ENCODE measurements at regions not wholly inside any gene's neighbourhood (a gene's known extent, or its start where the extent isn't known, plus 50 kb on each side); places are given as distances from the start of the nearest gene placed in this dataset.

GRCh38 chr22:49360746-49361145 is 466.9 kb downstream of the BRD1 start:
- Histone ChIP-seq H3K14ac (ENCODE audit: low read length) (no peak overlapping the region), H3K4me3 (ENCODE audit: low read length in 2 of 2) (no peak overlapping the region), H4K8ac (ENCODE audit: low read depth, low read length) (no peak overlapping the region), H2BK15ac (ENCODE audit: low read length) (no peak overlapping the region), H3K36me3 (replicated peaks in 1 of 2; ENCODE audit: control insufficient read depth in 2 of 2, insufficient read depth in 2 of 2, low read length in 2 of 2) (no peaks in the 10 kb centered on the region), H3K27ac (replicated peaks; ENCODE audit: low read length) (no peak overlapping the region), H2AFZ (ENCODE audit: low read length) (no peak overlapping the region), H2AK5ac (ENCODE audit: low read depth, low read length) (no peak overlapping the region), H3K4ac (ENCODE audit: low read length) (no peak overlapping the region), H3K23ac (ENCODE audit: low read depth, low read length, poor library complexity) (no peak overlapping the region), H2BK12ac (ENCODE audit: low read length) (no peak overlapping the region), H3K9me3 (replicated peaks in 1 of 2; ENCODE audit: control insufficient read depth in 2 of 2, insufficient read depth in 1 of 2, low read depth in 1 of 2, low read length in 2 of 2) (peaks cover 0 to 7% of the 10 kb centered on the region in 2 donors), H2BK5ac (ENCODE audit: low read length) (no peak overlapping the region), H2BK120ac (ENCODE audit: low read depth, low read length) (no peak overlapping the region), H3K9ac (ENCODE audit: low read depth, low read length, poor library complexity) (no peak overlapping the region), H3K4me1 (ENCODE audit: control insufficient read depth in 2 of 2, insufficient read depth in 1 of 2, low read depth in 1 of 2, low read length in 2 of 2) (no peaks in the 10 kb centered on the region), H3K4me2 (ENCODE audit: insufficient read depth, low read length, poor library complexity, severe bottlenecking) (no peak overlapping the region), H4K91ac (ENCODE audit: low read depth, low read length, poor library complexity) (no peak overlapping the region), H3K27me3 (ENCODE audit: control insufficient read depth in 3 of 3, insufficient read depth in 3 of 3, low read depth in 1 of 3, low read length in 3 of 3) (no peaks in the 10 kb centered on the region), H3K79me1 (ENCODE audit: low read depth, low read length) (no peaks in the 10 kb centered on the region), H3K18ac (ENCODE audit: low read length) (no peak overlapping the region)
- WGBS, 2 donors (ENCODE audit: extremely low coverage in 2 of 2, insufficient read length in 2 of 2, insufficient replicate concordance in 1 of 2), result no CpG with 5 or more reads among the region's 3 CpGs
- no peak for DNase-seq (ENCODE audit: low spot score)

- Histone ChIP-seq H3K9me3 (replicated peaks in 1 of 2; ENCODE audit: control insufficient read depth in 2 of 2, insufficient read depth in 1 of 2, low read depth in 1 of 2, low read length in 2 of 2) (peaks cover 0 to 10% of the 10 kb centered on the region in 2 donors), H3K4ac (ENCODE audit: low read length) (no peak overlapping the region), H3K9ac (ENCODE audit: low read depth, low read length, poor library complexity) (no peak overlapping the region), H2AFZ (ENCODE audit: low read length) (no peak overlapping the region), H3K27me3 (ENCODE audit: control insufficient read depth in 3 of 3, insufficient read depth in 3 of 3, low read depth in 1 of 3, low read length in 3 of 3) (peaks cover 0 to 3% (median 0%) of the 10 kb centered on the region in 3 experiments), H3K4me1 (ENCODE audit: control insufficient read depth in 2 of 2, insufficient read depth in 1 of 2, low read depth in 1 of 2, low read length in 2 of 2) (peaks cover 0 to 1% of the 10 kb centered on the region in 2 donors), H3K23ac (ENCODE audit: low read depth, low read length, poor library complexity) (no peak overlapping the region), H3K14ac (ENCODE audit: low read length) (no peak overlapping the region), H3K79me1 (ENCODE audit: low read depth, low read length) (no peaks in the 10 kb centered on the region), H2BK12ac (ENCODE audit: low read length) (no peak overlapping the region), H3K4me2 (ENCODE audit: insufficient read depth, low read length, poor library complexity, severe bottlenecking) (no peak overlapping the region), H3K27ac (replicated peaks; ENCODE audit: low read length) (no peak overlapping the region), H3K36me3 (replicated peaks in 1 of 2; ENCODE audit: control insufficient read depth in 2 of 2, insufficient read depth in 2 of 2, low read length in 2 of 2) (no peaks in the 10 kb centered on the region), H4K8ac (ENCODE audit: low read depth, low read length) (no peak overlapping the region), H2AK5ac (ENCODE audit: low read depth, low read length) (no peak overlapping the region), H4K91ac (ENCODE audit: low read depth, low read length, poor library complexity) (no peak overlapping the region), H2BK15ac (ENCODE audit: low read length) (no peak overlapping the region), H3K4me3 (ENCODE audit: low read length in 2 of 2) (no peak overlapping the region), H3K18ac (ENCODE audit: low read length) (no peak overlapping the region), H2BK120ac (ENCODE audit: low read depth, low read length) (no peak overlapping the region), H2BK5ac (ENCODE audit: low read length) (no peak overlapping the region)
- no peak for DNase-seq (ENCODE audit: low spot score)
- no CpG with 5 or more reads among the region's 8 CpGs for WGBS, 2 donors (ENCODE audit: extremely low coverage in 2 of 2, insufficient read length in 2 of 2, insufficient replicate concordance in 1 of 2)
Measured at GRCh38 chr22:49359076-49359475, 468.6 kb downstream of the BRD1 start.

DNA sequence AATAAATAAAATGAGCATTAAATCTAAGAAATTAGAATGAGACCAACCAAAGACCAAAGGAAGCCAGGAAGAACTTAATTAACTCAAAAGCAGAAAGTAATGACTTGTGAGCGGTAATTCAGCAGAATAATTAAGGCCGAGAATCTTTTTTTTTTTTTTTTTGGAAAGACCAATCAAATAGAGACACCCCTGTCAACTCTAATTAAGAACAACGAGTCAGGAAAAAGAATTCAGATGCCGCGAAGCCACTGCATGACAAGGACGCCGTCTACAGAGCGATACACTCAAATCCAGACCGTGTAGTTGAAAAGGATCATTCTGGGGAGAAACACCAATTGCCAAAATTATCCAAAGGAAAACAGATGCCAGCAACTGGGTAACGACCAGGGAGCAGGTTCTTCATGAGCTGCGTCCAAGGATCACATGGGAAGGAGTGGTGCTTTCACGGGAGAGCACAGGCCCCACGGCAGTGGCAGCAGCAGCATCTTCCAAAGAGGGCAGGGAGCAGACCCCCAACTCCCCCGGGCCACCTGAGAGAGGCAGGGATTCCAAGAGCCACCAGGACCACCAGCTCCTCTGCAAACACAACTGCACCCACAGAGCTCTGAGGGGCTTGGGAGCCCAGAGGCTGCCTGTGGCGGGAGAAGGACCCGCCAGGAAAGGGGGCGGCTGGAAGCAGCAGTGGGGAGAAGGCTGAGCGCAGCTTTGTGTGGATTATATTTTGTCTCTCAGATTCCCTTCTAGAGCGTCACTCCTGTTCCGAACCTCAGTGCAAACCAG is 469.8 kb downstream of the BRD1 start:
- H3K18ac ChIP-seq (ENCODE audit: low read length), result peak overlapping the region; percentile 32
- H2AFZ ChIP-seq (ENCODE audit: low read length), result no peak overlapping the region
- no peak overlapping the region for H3K27ac ChIP-seq (replicated peaks; ENCODE audit: low read length)
- no peak overlapping the region for H3K4ac ChIP-seq (ENCODE audit: low read length)
- H3K14ac ChIP-seq (ENCODE audit: low read length), result peak overlapping the region; percentile 73
- no peak overlapping the region for H4K8ac ChIP-seq (ENCODE audit: low read depth, low read length)
- H3K9me3 ChIP-seq (replicated peaks in 1 of 2; ENCODE audit: control insufficient read depth in 2 of 2, insufficient read depth in 1 of 2, low read depth in 1 of 2, low read length in 2 of 2), result peaks cover 0 to 7% of the 10 kb centered on the region in 2 donors
- no peaks in the 10 kb centered on the region for H3K79me1 ChIP-seq (ENCODE audit: low read depth, low read length)
- no peak overlapping the region for H3K4me3 ChIP-seq (ENCODE audit: low read length in 2 of 2)
- no peak overlapping the region for H4K91ac ChIP-seq (ENCODE audit: low read depth, low read length, poor library complexity)
- H2AK5ac ChIP-seq (ENCODE audit: low read depth, low read length), result no peak overlapping the region
- H3K36me3 ChIP-seq (replicated peaks in 1 of 2; ENCODE audit: control insufficient read depth in 2 of 2, insufficient read depth in 2 of 2, low read length in 2 of 2), result no peaks in the 10 kb centered on the region
- no CpG with 5 or more reads among the region's 20 CpGs for WGBS, 2 donors (ENCODE audit: extremely low coverage in 2 of 2, insufficient read length in 2 of 2, insufficient replicate concordance in 1 of 2)
- peaks cover 0 to 3% (median 0%) of the 10 kb centered on the region in 3 experiments for H3K27me3 ChIP-seq (ENCODE audit: control insufficient read depth in 3 of 3, insufficient read depth in 3 of 3, low read depth in 1 of 3, low read length in 3 of 3)
- no peak overlapping the region for H2BK5ac ChIP-seq (ENCODE audit: low read length)
- H3K4me2 ChIP-seq (ENCODE audit: insufficient read depth, low read length, poor library complexity, severe bottlenecking), result no peak overlapping the region
- peaks cover 0 to 1% of the 10 kb centered on the region in 2 donors for H3K4me1 ChIP-seq (ENCODE audit: control insufficient read depth in 2 of 2, insufficient read depth in 1 of 2, low read depth in 1 of 2, low read length in 2 of 2)
- H2BK15ac ChIP-seq (ENCODE audit: low read length), result peak overlapping the region; percentile 25
- no peak for DNase-seq (ENCODE audit: low spot score)
- H2BK12ac ChIP-seq (ENCODE audit: low read length), result no peak overlapping the region
- H3K23ac ChIP-seq (ENCODE audit: low read depth, low read length, poor library complexity), result no peak overlapping the region
- H2BK120ac ChIP-seq (ENCODE audit: low read depth, low read length), result no peak overlapping the region
- H3K9ac ChIP-seq (ENCODE audit: low read depth, low read length, poor library complexity), result no peak overlapping the region

GRCh38 chr22:49356428-49356827 is 471.2 kb downstream of the BRD1 start:
- Histone ChIP-seq H3K79me1 (ENCODE audit: low read depth, low read length) (no peaks in the 10 kb centered on the region), H2AFZ (ENCODE audit: low read length) (no peak overlapping the region), H2BK120ac (ENCODE audit: low read depth, low read length) (no peak overlapping the region), H2AK5ac (ENCODE audit: low read depth, low read length) (no peak overlapping the region), H4K91ac (ENCODE audit: low read depth, low read length, poor library complexity) (no peak overlapping the region), H3K27ac (replicated peaks; ENCODE audit: low read length) (no peak overlapping the region), H3K4me2 (ENCODE audit: insufficient read depth, low read length, poor library complexity, severe bottlenecking) (no peak overlapping the region), H3K27me3 (ENCODE audit: control insufficient read depth in 3 of 3, insufficient read depth in 3 of 3, low read depth in 1 of 3, low read length in 3 of 3) (peaks cover 0 to 3% (median 0%) of the 10 kb centered on the region in 3 experiments), H3K4me3 (ENCODE audit: low read length in 2 of 2) (no peak overlapping the region), H3K23ac (ENCODE audit: low read depth, low read length, poor library complexity) (no peak overlapping the region), H2BK15ac (ENCODE audit: low read length) (no peak overlapping the region), H3K9ac (ENCODE audit: low read depth, low read length, poor library complexity) (no peak overlapping the region), H3K18ac (ENCODE audit: low read length) (no peak overlapping the region), H3K4me1 (ENCODE audit: control insufficient read depth in 2 of 2, insufficient read depth in 1 of 2, low read depth in 1 of 2, low read length in 2 of 2) (peaks cover 0 to 1% of the 10 kb centered on the region in 2 donors), H3K36me3 (replicated peaks in 1 of 2; ENCODE audit: control insufficient read depth in 2 of 2, insufficient read depth in 2 of 2, low read length in 2 of 2) (no peaks in the 10 kb centered on the region), H2BK5ac (ENCODE audit: low read length) (no peak overlapping the region), H2BK12ac (ENCODE audit: low read length) (no peak overlapping the region), H3K9me3 (replicated peaks in 1 of 2; ENCODE audit: control insufficient read depth in 2 of 2, insufficient read depth in 1 of 2, low read depth in 1 of 2, low read length in 2 of 2) (peaks cover 0 to 10% of the 10 kb centered on the region in 2 donors), H3K14ac (ENCODE audit: low read length) (no peak overlapping the region), H3K4ac (ENCODE audit: low read length) (no peak overlapping the region), H4K8ac (ENCODE audit: low read depth, low read length) (no peak overlapping the region)
- no CpG with 5 or more reads among the region's 3 CpGs for WGBS, 2 donors (ENCODE audit: extremely low coverage in 2 of 2, insufficient read length in 2 of 2, insufficient replicate concordance in 1 of 2)
- no peak for DNase-seq (ENCODE audit: low spot score)
